ENCODE measurements at regions not wholly inside any gene's neighbourhood (a gene's known extent, or its start where the extent isn't known, plus 50 kb on each side); places are given as distances from the start of the nearest gene placed in this dataset.

- TF ChIP-seq TAF1 (IDR thresholded peaks at IDR 0.05; ENCODE audit: low read depth, low read length) = no peak
- no peak for TF ChIP-seq KDM5A (IDR thresholded peaks at IDR 0.05; ENCODE audit: low read length)
- no peak for TF ChIP-seq ASH2L (IDR thresholded peaks at IDR 0.05; ENCODE audit: low read length)
- no peak for TF ChIP-seq POLR2A (IDR thresholded peaks at IDR 0.05; ENCODE audit: control extremely low read depth in 1 of 2, low read depth in 2 of 2, low read length in 2 of 2)
- no peak for TF ChIP-seq CHD7 (IDR thresholded peaks at IDR 0.05; ENCODE audit: insufficient replicate concordance, low read length)
- TF ChIP-seq POU5F1 (IDR thresholded peaks at IDR 0.05; ENCODE audit: low read depth, low read length) = no peak
- TF ChIP-seq HDAC2 (IDR thresholded peaks at IDR 0.05; ENCODE audit: borderline replicate concordance in 1 of 2, low read depth in 2 of 2, low read length in 2 of 2) = no peak
- TF ChIP-seq GABPA (IDR thresholded peaks at IDR 0.05; ENCODE audit: borderline replicate concordance, insufficient read depth, low read length) = no peak
- TF ChIP-seq RBBP5 (IDR thresholded peaks at IDR 0.05; ENCODE audit: borderline replicate concordance, low read depth, low read length) = no peak
- no peak for TF ChIP-seq SIX5 (IDR thresholded peaks at IDR 0.05; ENCODE audit: low read depth, low read length)
- TF ChIP-seq SP1 (IDR thresholded peaks at IDR 0.05; ENCODE audit: low read depth, low read length) = no peak
- TF ChIP-seq RFX5 (IDR thresholded peaks at IDR 0.05; ENCODE audit: borderline replicate concordance, low read depth, low read length) = no peak
- TF ChIP-seq CBX5 (IDR thresholded peaks at IDR 0.05; ENCODE audit: low read depth, low read length) = no peak
Observed at GRCh38 chr4:82223715-82224114, 150.1 kb downstream of the HNRNPD start (continued).

Measured in H1 (cell line).